ENCODE measurements at regions not wholly inside any gene's neighbourhood (a gene's known extent, or its start where the extent isn't known, plus 50 kb on each side); places are given as distances from the start of the nearest gene placed in this dataset.

- no peak for DNase-seq (ENCODE audit: extremely low spot score, unreplicated experiment)
- no peak for TF ChIP-seq CTCF (conservative IDR thresholded peaks at IDR 0.05)
- Mint-ChIP-seq H3K27me3 (no peaks in the 10 kb centered on the region), H3K36me3 (no peaks in the 10 kb centered on the region), H3K27ac (no peak overlapping the region), H3K9me3 (no peaks in the 10 kb centered on the region), H3K4me3 (no peak overlapping the region), H3K4me1 (ENCODE audit: unreplicated experiment) (peaks cover 13% of the 10 kb centered on the region)
These were observed 242.8 kb upstream of the TCF21 start for GRCh38 chr6:133645966-133646740.

- H3K36me3 Mint-ChIP-seq: no peaks in the 10 kb centered on the region
- H3K4me3 Mint-ChIP-seq: no peak overlapping the region
- no peaks in the 10 kb centered on the region for H3K27me3 Mint-ChIP-seq
- DNase-seq (ENCODE audit: extremely low spot score, unreplicated experiment): no peak
- H3K9me3 Mint-ChIP-seq: no peaks in the 10 kb centered on the region
- H3K27ac Mint-ChIP-seq: no peak overlapping the region
- TF ChIP-seq CTCF (conservative IDR thresholded peaks at IDR 0.05): no peak
- H3K4me1 Mint-ChIP-seq (ENCODE audit: unreplicated experiment): peaks cover 13% of the 10 kb centered on the region
These were observed 240.3 kb upstream of the TCF21 start for GRCh38 chr6:133648581-133648980.

GRCh38 chr6:133671376-133671775 is 217.5 kb upstream of the TCF21 start:
- no peak for TF ChIP-seq CTCF (conservative IDR thresholded peaks at IDR 0.05)

GRCh38 chr6:133673056-133673455 is 215.9 kb upstream of the TCF21 start:
- no peak overlapping the region for H3K27ac Mint-ChIP-seq
- H3K4me3 Mint-ChIP-seq: no peak overlapping the region
- no peaks in the 10 kb centered on the region for H3K36me3 Mint-ChIP-seq
- H3K4me1 Mint-ChIP-seq (ENCODE audit: unreplicated experiment): peaks cover 10% of the 10 kb centered on the region
- no peaks in the 10 kb centered on the region for H3K27me3 Mint-ChIP-seq
- DNase-seq (ENCODE audit: extremely low spot score, unreplicated experiment): no peak
- H3K9me3 Mint-ChIP-seq: peaks cover 5% of the 10 kb centered on the region
- no peak for TF ChIP-seq CTCF (conservative IDR thresholded peaks at IDR 0.05)

More at GRCh38 chr6:133671376-133671775, 217.5 kb upstream of the TCF21 start:
- Mint-ChIP-seq H3K9me3 (peaks cover 5% of the 10 kb centered on the region), H3K4me1 (ENCODE audit: unreplicated experiment) (peaks cover 10% of the 10 kb centered on the region), H3K4me3 (no peak overlapping the region), H3K27ac (no peak overlapping the region), H3K27me3 (no peaks in the 10 kb centered on the region), H3K36me3 (no peaks in the 10 kb centered on the region)
- no peak for DNase-seq (ENCODE audit: extremely low spot score, unreplicated experiment)

GRCh38 chr6:133674661-133675060 is 214.3 kb upstream of the TCF21 start:
- no peak overlapping the region for H3K4me3 Mint-ChIP-seq
- no peak for DNase-seq (ENCODE audit: extremely low spot score, unreplicated experiment)
- no peaks in the 10 kb centered on the region for H3K36me3 Mint-ChIP-seq
- H3K9me3 Mint-ChIP-seq: peaks cover 5% of the 10 kb centered on the region
- no peaks in the 10 kb centered on the region for H3K27me3 Mint-ChIP-seq
- peaks cover 10% of the 10 kb centered on the region for H3K4me1 Mint-ChIP-seq (ENCODE audit: unreplicated experiment)
- no peak for TF ChIP-seq CTCF (conservative IDR thresholded peaks at IDR 0.05)
- no peak overlapping the region for H3K27ac Mint-ChIP-seq
